HuH-7 (cell line): ENCODE measurements at regions not wholly inside any gene's neighbourhood (a gene's known extent, or its start where the extent isn't known, plus 50 kb on each side); places are given as distances from the start of the nearest gene placed in this dataset.
A peak's percentile ranks its signal among the peaks of the same experiment; 100 is the strongest.

ENCODE experiments used
- DNase-seq: peaks from one replicate; pipeline ENCODE4 v3.0.0; 2011; ENCODE audit warnings: low spot score

- no peak for DNase-seq
Measured at GRCh38 chr15:66848686-66849392, 146.8 kb downstream of the SMAD6 start.

- no peak for DNase-seq
Measured at GRCh38 chr15:66849393-66849745, 147.3 kb downstream of the SMAD6 start.

- DNase-seq: no peak
Measured at GRCh38 chr15:66849746-66850077, 147.7 kb downstream of the SMAD6 start.

- DNase-seq: no peak
Measured at GRCh38 chr15:66850078-66850991, 148.3 kb downstream of the SMAD6 start.

GRCh38 chr15:66850996-66851310, 148.9 kb downstream of the SMAD6 start:
- DNase-seq: no peak

- DNase-seq: peak; percentile 97
Measured at GRCh38 chr15:66851311-66852063, 149.5 kb downstream of the SMAD6 start.

GRCh38 chr15:66852064-66852905, 150.2 kb downstream of the SMAD6 start:
- no peak for DNase-seq

- no peak for DNase-seq
Measured at GRCh38 chr15:66854012-66854965, 152.3 kb downstream of the SMAD6 start.

GRCh38 chr15:66855041-66855440, 153.0 kb downstream of the SMAD6 start:
- no peak for DNase-seq

GRCh38 chr15:66857694-66858093, 155.7 kb downstream of the SMAD6 start:
- DNase-seq: no peak

- DNase-seq: no peak
Measured at GRCh38 chr15:66858423-66859207, 156.6 kb downstream of the SMAD6 start.

- no peak for DNase-seq
Measured at GRCh38 chr15:66859688-66860253, 157.7 kb downstream of the SMAD6 start.

GRCh38 chr15:66860844-66861243, 158.8 kb downstream of the SMAD6 start:
- no peak for DNase-seq

GRCh38 chr15:66862111-66862939, 160.3 kb downstream of the SMAD6 start:
- no peak for DNase-seq

GRCh38 chr15:66862940-66863335, 160.9 kb downstream of the SMAD6 start:
- DNase-seq: peak; percentile 78

GRCh38 chr15:66863390-66864085, 161.5 kb downstream of the SMAD6 start:
- DNase-seq: no peak

- DNase-seq: no peak
Measured at GRCh38 chr15:66864086-66864830, 162.2 kb downstream of the SMAD6 start.
